ENCODE measurements at regions not wholly inside any gene's neighbourhood (a gene's known extent, or its start where the extent isn't known, plus 50 kb on each side); places are given as distances from the start of the nearest gene placed in this dataset.

GRCh38 chrX:150239946-150240642 is 123.0 kb upstream of the MAMLD1 start:
- Histone ChIP-seq H3K9ac (ENCODE audit: low read depth in 1 of 3, low read length in 3 of 3) (no peak overlapping the region), H3K27me3 (ENCODE audit: control insufficient read depth in 3 of 3, insufficient read depth in 3 of 3, low read length in 3 of 3) (no peaks in the 10 kb centered on the region), H3K4me3 (ENCODE audit: low read length in 3 of 3) (no peak overlapping the region), H3K36me3 (ENCODE audit: control insufficient read depth in 3 of 3, insufficient read depth in 3 of 3, low read length in 3 of 3) (no peaks in the 10 kb centered on the region), H3K4me1 (ENCODE audit: control insufficient read depth in 3 of 3, insufficient read depth in 3 of 3, low read length in 3 of 3) (no peaks in the 10 kb centered on the region), H3K27ac (ENCODE audit: low read depth, low read length) (no peak overlapping the region), H3K9me3 (ENCODE audit: control insufficient read depth in 3 of 3, low read length in 3 of 3) (no peaks in the 10 kb centered on the region)

GRCh38 chrX:150240643-150240970 is 122.5 kb upstream of the MAMLD1 start:
- H3K27ac ChIP-seq (ENCODE audit: low read depth, low read length) = no peak overlapping the region
- H3K9me3 ChIP-seq (ENCODE audit: control insufficient read depth in 3 of 3, low read length in 3 of 3) = no peaks in the 10 kb centered on the region
- no peaks in the 10 kb centered on the region for H3K4me1 ChIP-seq (ENCODE audit: control insufficient read depth in 3 of 3, insufficient read depth in 3 of 3, low read length in 3 of 3)
- no peak overlapping the region for H3K9ac ChIP-seq (ENCODE audit: low read depth in 1 of 3, low read length in 3 of 3)
- H3K36me3 ChIP-seq (ENCODE audit: control insufficient read depth in 3 of 3, insufficient read depth in 3 of 3, low read length in 3 of 3) = no peaks in the 10 kb centered on the region
- no peaks in the 10 kb centered on the region for H3K27me3 ChIP-seq (ENCODE audit: control insufficient read depth in 3 of 3, insufficient read depth in 3 of 3, low read length in 3 of 3)
- no peak overlapping the region for H3K4me3 ChIP-seq (ENCODE audit: low read length in 3 of 3)

GRCh38 chrX:150253959-150254620 is 109.0 kb upstream of the MAMLD1 start:
- no peaks in the 10 kb centered on the region for H3K4me1 ChIP-seq (ENCODE audit: control insufficient read depth in 3 of 3, insufficient read depth in 3 of 3, low read length in 3 of 3)
- no peak overlapping the region for H3K27ac ChIP-seq (ENCODE audit: low read depth, low read length)
- H3K27me3 ChIP-seq (ENCODE audit: control insufficient read depth in 3 of 3, insufficient read depth in 3 of 3, low read length in 3 of 3) = peaks cover 0 to 3% (median 0%) of the 10 kb centered on the region in 3 donors
- no peaks in the 10 kb centered on the region for H3K9me3 ChIP-seq (ENCODE audit: control insufficient read depth in 3 of 3, low read length in 3 of 3)
- H3K9ac ChIP-seq (ENCODE audit: low read depth in 1 of 3, low read length in 3 of 3) = no peak overlapping the region
- H3K4me3 ChIP-seq (ENCODE audit: low read length in 3 of 3) = no peak overlapping the region
- H3K36me3 ChIP-seq (ENCODE audit: control insufficient read depth in 3 of 3, insufficient read depth in 3 of 3, low read length in 3 of 3) = no peaks in the 10 kb centered on the region

DNA sequence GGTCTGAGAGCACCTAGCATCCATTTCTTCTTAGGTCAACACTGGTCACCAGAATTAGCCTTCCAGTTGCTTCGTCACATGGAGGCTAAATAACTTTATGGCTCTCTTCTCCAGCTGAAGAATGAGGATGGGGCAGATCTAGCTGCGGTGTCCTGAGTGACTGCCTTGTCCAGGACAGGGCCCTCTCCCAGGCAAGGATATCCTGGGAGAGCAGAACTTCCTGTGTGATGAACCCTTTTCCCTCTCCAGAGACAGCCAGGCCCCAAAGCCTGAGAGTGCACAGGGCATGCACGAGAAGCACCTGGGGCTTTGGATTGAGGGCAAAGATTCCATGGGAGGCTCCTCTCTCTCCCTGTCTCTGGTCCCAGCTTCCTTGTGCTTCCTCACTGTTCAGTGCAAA is 108.2 kb upstream of the MAMLD1 start:
- Histone ChIP-seq H3K27ac (ENCODE audit: low read depth, low read length) (no peak overlapping the region), H3K27me3 (ENCODE audit: control insufficient read depth in 3 of 3, insufficient read depth in 3 of 3, low read length in 3 of 3) (peaks cover 0 to 3% (median 0%) of the 10 kb centered on the region in 3 donors), H3K9me3 (ENCODE audit: control insufficient read depth in 3 of 3, low read length in 3 of 3) (no peaks in the 10 kb centered on the region), H3K4me1 (ENCODE audit: control insufficient read depth in 3 of 3, insufficient read depth in 3 of 3, low read length in 3 of 3) (no peaks in the 10 kb centered on the region), H3K4me3 (ENCODE audit: low read length in 3 of 3) (no peak overlapping the region), H3K36me3 (ENCODE audit: control insufficient read depth in 3 of 3, insufficient read depth in 3 of 3, low read length in 3 of 3) (no peaks in the 10 kb centered on the region), H3K9ac (ENCODE audit: low read depth in 1 of 3, low read length in 3 of 3) (no peak overlapping the region)

DNA sequence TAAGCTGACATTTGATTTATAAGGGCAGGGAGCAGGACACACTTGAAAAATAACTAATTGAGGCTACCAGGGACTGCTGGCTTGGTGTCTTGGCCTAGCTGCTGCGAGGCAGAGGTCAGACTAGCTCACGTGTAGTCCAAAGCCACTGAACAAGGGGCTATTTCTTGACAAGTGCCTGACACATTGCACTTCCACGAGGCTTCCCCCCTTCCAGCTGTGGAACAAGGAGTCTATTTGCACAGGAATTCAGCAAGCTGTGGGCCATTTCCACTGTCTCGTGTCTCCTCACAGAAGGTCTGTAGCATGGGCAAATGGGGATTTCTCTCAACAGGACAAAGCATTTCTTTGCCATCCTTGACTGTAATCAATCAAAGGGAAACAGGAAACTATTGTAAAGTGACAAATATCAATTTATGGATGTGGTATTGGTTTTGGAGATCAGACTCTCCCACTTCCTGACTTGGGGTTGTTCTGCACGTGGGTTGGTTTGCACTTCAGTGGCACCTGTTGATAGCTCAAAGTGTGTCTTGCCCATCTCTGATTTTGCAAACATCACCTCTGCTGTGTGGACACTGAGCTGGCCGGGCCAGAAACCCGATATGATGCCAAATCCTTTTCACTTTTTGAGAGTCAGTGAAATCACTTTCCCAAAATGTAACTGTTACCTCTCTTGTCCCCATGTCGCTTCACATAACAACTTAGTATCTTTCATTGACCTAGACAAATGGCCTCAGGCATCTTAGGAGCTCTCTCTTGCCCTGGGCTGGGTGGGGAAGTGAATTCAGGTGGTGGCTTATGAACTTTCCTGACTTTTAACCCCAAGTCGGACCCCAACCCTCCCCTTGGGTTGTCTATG is 107.4 kb upstream of the MAMLD1 start:
- no peak overlapping the region for H3K9ac ChIP-seq (ENCODE audit: low read depth in 1 of 3, low read length in 3 of 3)
- no peaks in the 10 kb centered on the region for H3K9me3 ChIP-seq (ENCODE audit: control insufficient read depth in 3 of 3, low read length in 3 of 3)
- no peaks in the 10 kb centered on the region for H3K36me3 ChIP-seq (ENCODE audit: control insufficient read depth in 3 of 3, insufficient read depth in 3 of 3, low read length in 3 of 3)
- H3K4me1 ChIP-seq (ENCODE audit: control insufficient read depth in 3 of 3, insufficient read depth in 3 of 3, low read length in 3 of 3) = no peaks in the 10 kb centered on the region
- no peak overlapping the region for H3K4me3 ChIP-seq (ENCODE audit: low read length in 3 of 3)
- H3K27ac ChIP-seq (ENCODE audit: low read depth, low read length) = no peak overlapping the region
- H3K27me3 ChIP-seq (ENCODE audit: control insufficient read depth in 3 of 3, insufficient read depth in 3 of 3, low read length in 3 of 3) = peaks cover 0 to 3% (median 0%) of the 10 kb centered on the region in 3 donors

GRCh38 chrX:150256297-150256650 is 106.8 kb upstream of the MAMLD1 start:
- no peaks in the 10 kb centered on the region for H3K9me3 ChIP-seq (ENCODE audit: control insufficient read depth in 3 of 3, low read length in 3 of 3)
- no peak overlapping the region for H3K27ac ChIP-seq (ENCODE audit: low read depth, low read length)
- peaks cover 0 to 3% (median 0%) of the 10 kb centered on the region in 3 donors for H3K27me3 ChIP-seq (ENCODE audit: control insufficient read depth in 3 of 3, insufficient read depth in 3 of 3, low read length in 3 of 3)

DNA sequence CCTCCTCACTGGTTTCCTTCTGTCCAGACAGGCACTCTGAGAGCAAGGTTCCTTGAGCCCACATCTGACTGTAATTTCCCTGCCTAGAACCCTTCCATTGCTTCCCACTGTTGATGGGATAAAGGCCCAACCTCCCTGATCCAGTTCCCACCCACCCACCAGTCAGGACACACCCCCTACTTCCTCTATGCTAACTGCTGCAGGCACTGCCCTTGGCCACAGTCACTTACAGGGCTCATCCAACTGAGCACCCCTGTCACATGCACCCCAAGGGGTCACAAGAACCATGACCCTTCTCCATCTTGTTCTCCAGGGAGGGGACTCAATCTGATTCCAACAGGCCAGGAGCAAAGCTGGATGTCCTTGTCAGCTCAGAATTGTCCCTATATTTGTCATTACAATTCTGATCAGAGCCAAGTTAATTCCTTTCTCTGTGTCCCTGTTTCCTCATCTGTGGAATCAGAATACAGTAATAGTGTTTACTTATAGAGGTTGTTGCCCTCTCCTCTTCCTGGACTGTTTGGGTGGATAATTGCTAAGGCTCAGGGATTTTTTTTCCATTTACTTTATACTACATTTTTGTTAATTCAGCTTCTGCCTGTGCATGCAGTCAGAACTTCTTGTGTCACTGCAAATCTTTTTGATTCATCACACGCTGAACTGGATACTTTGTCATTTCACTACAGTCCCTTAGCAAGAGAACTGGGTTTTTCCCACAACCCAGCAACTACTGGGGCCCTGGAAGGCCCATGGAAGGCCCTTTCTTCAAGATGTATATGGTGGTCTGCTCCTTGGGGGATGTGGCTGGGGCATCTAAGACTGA is 105.6 kb upstream of the MAMLD1 start:
- no peaks in the 10 kb centered on the region for H3K9me3 ChIP-seq (ENCODE audit: control insufficient read depth in 3 of 3, low read length in 3 of 3)

More at GRCh38 chrX:150256297-150256650, 106.8 kb upstream of the MAMLD1 start:
- Histone ChIP-seq H3K4me3 (ENCODE audit: low read length in 3 of 3) (no peak overlapping the region), H3K4me1 (ENCODE audit: control insufficient read depth in 3 of 3, insufficient read depth in 3 of 3, low read length in 3 of 3) (no peaks in the 10 kb centered on the region), H3K36me3 (ENCODE audit: control insufficient read depth in 3 of 3, insufficient read depth in 3 of 3, low read length in 3 of 3) (no peaks in the 10 kb centered on the region), H3K9ac (ENCODE audit: low read depth in 1 of 3, low read length in 3 of 3) (no peak overlapping the region)

GRCh38 chrX:150258176-150258425 is 105.0 kb upstream of the MAMLD1 start:
- no peaks in the 10 kb centered on the region for H3K9me3 ChIP-seq (ENCODE audit: control insufficient read depth in 3 of 3, low read length in 3 of 3)
- no peak overlapping the region for H3K27ac ChIP-seq (ENCODE audit: low read depth, low read length)
- no peak overlapping the region for H3K4me3 ChIP-seq (ENCODE audit: low read length in 3 of 3)
- H3K36me3 ChIP-seq (ENCODE audit: control insufficient read depth in 3 of 3, insufficient read depth in 3 of 3, low read length in 3 of 3) = no peaks in the 10 kb centered on the region
- no peaks in the 10 kb centered on the region for H3K4me1 ChIP-seq (ENCODE audit: control insufficient read depth in 3 of 3, insufficient read depth in 3 of 3, low read length in 3 of 3)
- H3K9ac ChIP-seq (ENCODE audit: low read depth in 1 of 3, low read length in 3 of 3) = no peak overlapping the region
- H3K27me3 ChIP-seq (ENCODE audit: control insufficient read depth in 3 of 3, insufficient read depth in 3 of 3, low read length in 3 of 3) = peaks cover 0 to 3% (median 0%) of the 10 kb centered on the region in 3 donors

More for the DNA sequence above, 105.6 kb upstream of the MAMLD1 start:
- Histone ChIP-seq H3K36me3 (ENCODE audit: control insufficient read depth in 3 of 3, insufficient read depth in 3 of 3, low read length in 3 of 3) (no peaks in the 10 kb centered on the region), H3K4me3 (ENCODE audit: low read length in 3 of 3) (no peak overlapping the region), H3K27me3 (ENCODE audit: control insufficient read depth in 3 of 3, insufficient read depth in 3 of 3, low read length in 3 of 3) (peaks cover 0 to 3% (median 0%) of the 10 kb centered on the region in 3 donors), H3K4me1 (ENCODE audit: control insufficient read depth in 3 of 3, insufficient read depth in 3 of 3, low read length in 3 of 3) (no peaks in the 10 kb centered on the region), H3K27ac (ENCODE audit: low read depth, low read length) (no peak overlapping the region), H3K9ac (ENCODE audit: low read depth in 1 of 3, low read length in 3 of 3) (no peak overlapping the region)

DNA sequence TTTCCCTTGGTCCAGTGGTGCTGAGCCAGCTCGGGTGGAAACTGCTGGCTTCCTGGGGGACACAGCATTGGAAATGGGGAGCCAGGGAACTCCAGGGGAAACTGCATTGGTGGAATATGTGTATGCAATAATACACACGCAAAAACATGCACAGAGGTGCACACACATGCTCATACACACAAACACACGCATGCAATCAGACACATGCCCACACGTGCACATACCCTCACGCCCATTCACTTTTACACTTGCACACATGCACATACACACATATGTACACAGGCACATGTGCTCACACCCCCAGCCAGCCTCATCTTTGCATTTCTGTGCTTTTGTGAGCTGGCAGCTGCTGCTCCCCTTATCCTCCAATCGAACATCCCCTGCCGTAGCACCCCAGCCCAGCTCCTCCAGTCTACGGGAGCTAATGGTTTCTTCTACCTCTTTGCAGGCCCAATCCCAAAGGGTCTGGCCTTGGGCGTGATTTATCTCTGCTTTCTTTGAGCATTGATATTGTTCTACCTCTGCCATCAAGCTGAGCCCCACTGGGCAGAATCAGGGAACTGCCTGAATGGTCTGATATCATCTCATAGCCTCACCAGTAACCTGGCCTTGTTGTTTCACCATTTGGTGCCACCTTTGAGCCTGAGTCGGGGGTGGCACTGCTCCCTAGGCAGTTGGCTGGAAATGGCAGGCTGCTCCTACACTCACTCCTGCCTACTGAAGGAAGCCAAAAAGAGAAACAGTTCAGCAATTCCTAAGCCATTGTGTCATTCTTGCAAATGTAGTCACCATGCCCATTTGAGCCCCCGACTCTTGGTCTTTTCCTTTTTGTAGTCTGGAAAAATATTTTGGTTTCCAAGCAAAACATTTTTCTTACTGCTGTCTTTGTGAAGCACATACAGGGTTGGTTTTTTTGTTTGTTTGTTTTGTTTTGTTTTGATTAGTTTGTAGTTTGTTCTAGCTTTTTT is 104.4 kb upstream of the MAMLD1 start:
- Histone ChIP-seq H3K27ac (ENCODE audit: low read depth, low read length) (no peak overlapping the region), H3K4me3 (ENCODE audit: low read length in 3 of 3) (no peak overlapping the region), H3K4me1 (ENCODE audit: control insufficient read depth in 3 of 3, insufficient read depth in 3 of 3, low read length in 3 of 3) (no peaks in the 10 kb centered on the region), H3K9me3 (ENCODE audit: control insufficient read depth in 3 of 3, low read length in 3 of 3) (no peaks in the 10 kb centered on the region), H3K36me3 (ENCODE audit: control insufficient read depth in 3 of 3, insufficient read depth in 3 of 3, low read length in 3 of 3) (no peaks in the 10 kb centered on the region), H3K9ac (ENCODE audit: low read depth in 1 of 3, low read length in 3 of 3) (no peak overlapping the region), H3K27me3 (ENCODE audit: control insufficient read depth in 3 of 3, insufficient read depth in 3 of 3, low read length in 3 of 3) (peaks cover 0 to 3% (median 0%) of the 10 kb centered on the region in 3 donors)
